ENCODE measurements at regions not wholly inside any gene's neighbourhood (a gene's known extent, or its start where the extent isn't known, plus 50 kb on each side); places are given as distances from the start of the nearest gene placed in this dataset.

GRCh38 chr4:35771571-35771970 is 472.7 kb downstream of the ARAP2 start:
- intact Hi-C loops (cut with DNase I; ENCODE audit: low total_unique reads): no loop called here
- H3K4me3 ChIP-seq: no peak overlapping the region
- H3K36me3 ChIP-seq (ENCODE audit: low read depth, missing control alignments): no peaks in the 10 kb centered on the region
- no peak for DNase-seq
- H3K27ac ChIP-seq: no peak overlapping the region
- TF ChIP-seq POLR2A (IDR thresholded peaks at IDR 0.05) (no peak), CTCF (IDR thresholded peaks at IDR 0.05) (no peak)
- no peaks in the 10 kb centered on the region for H3K9me3 ChIP-seq
- H3K4me1 ChIP-seq: no peaks in the 10 kb centered on the region
- H3K27me3 ChIP-seq: no peaks in the 10 kb centered on the region
- WGBS, 2 donors: 16 to 21% methylated on average over 2 of the region's 2 CpGs

GRCh38 chr4:35772291-35772690 is 472.0 kb downstream of the ARAP2 start:
- WGBS, 2 donors: 89 to 97% methylated on average over 2 of the region's 2 CpGs
- intact Hi-C loops (cut with DNase I; ENCODE audit: low total_unique reads): no loop called here
- Histone ChIP-seq H3K27ac (no peak overlapping the region), H3K27me3 (no peaks in the 10 kb centered on the region), H3K4me1 (no peaks in the 10 kb centered on the region), H3K36me3 (ENCODE audit: low read depth, missing control alignments) (no peaks in the 10 kb centered on the region), H3K4me3 (no peak overlapping the region), H3K9me3 (no peaks in the 10 kb centered on the region)
- TF ChIP-seq POLR2A (IDR thresholded peaks at IDR 0.05): no peak
- no peak for TF ChIP-seq CTCF (IDR thresholded peaks at IDR 0.05)
- no peak for DNase-seq

GRCh38 chr4:35789899-35790574 is 454.3 kb downstream of the ARAP2 start:
- H3K36me3 ChIP-seq (ENCODE audit: low read depth, missing control alignments): no peaks in the 10 kb centered on the region
- no peak for DNase-seq
- no peak for TF ChIP-seq POLR2A (IDR thresholded peaks at IDR 0.05)
- intact Hi-C loops (cut with DNase I; ENCODE audit: low total_unique reads): no loop called here
- WGBS, 2 donors: 48 to 50% methylated on average over 1 of the region's 1 CpG
- H3K4me3 ChIP-seq: no peak overlapping the region
- no peaks in the 10 kb centered on the region for H3K27me3 ChIP-seq
- no peaks in the 10 kb centered on the region for H3K9me3 ChIP-seq
- no peaks in the 10 kb centered on the region for H3K4me1 ChIP-seq
- H3K27ac ChIP-seq: no peak overlapping the region

- H3K4me3 ChIP-seq: no peak overlapping the region
- no peaks in the 10 kb centered on the region for H3K27me3 ChIP-seq
- no peak for TF ChIP-seq CTCF (IDR thresholded peaks at IDR 0.05)
- TF ChIP-seq POLR2A (IDR thresholded peaks at IDR 0.05): no peak
- WGBS, 2 donors: 70 to 89% methylated on average over 1 of the region's 1 CpG
- no peaks in the 10 kb centered on the region for H3K4me1 ChIP-seq
- H3K9me3 ChIP-seq: no peaks in the 10 kb centered on the region
- intact Hi-C loops (cut with DNase I; ENCODE audit: low total_unique reads): no loop called here
- H3K27ac ChIP-seq: no peak overlapping the region
- no peak for DNase-seq
- H3K36me3 ChIP-seq (ENCODE audit: low read depth, missing control alignments): no peaks in the 10 kb centered on the region
Observed at GRCh38 chr4:35793045-35793722, 451.1 kb downstream of the ARAP2 start.

GRCh38 chr4:35793766-35794165 is 450.5 kb downstream of the ARAP2 start:
- H3K4me3 ChIP-seq: no peak overlapping the region
- TF ChIP-seq CTCF (IDR thresholded peaks at IDR 0.05): no peak
- no peak for TF ChIP-seq POLR2A (IDR thresholded peaks at IDR 0.05)
- H3K36me3 ChIP-seq (ENCODE audit: low read depth, missing control alignments): no peaks in the 10 kb centered on the region
- no peaks in the 10 kb centered on the region for H3K27me3 ChIP-seq
- H3K27ac ChIP-seq: no peak overlapping the region
- no peaks in the 10 kb centered on the region for H3K4me1 ChIP-seq
- WGBS, 2 donors: 85 to 93% methylated on average over 1 of the region's 1 CpG
- intact Hi-C loops (cut with DNase I; ENCODE audit: low total_unique reads): no loop called here
- DNase-seq: no peak
- no peaks in the 10 kb centered on the region for H3K9me3 ChIP-seq
